ENCODE measurements at regions not wholly inside any gene's neighbourhood (a gene's known extent, or its start where the extent isn't known, plus 50 kb on each side); places are given as distances from the start of the nearest gene placed in this dataset.

DNA sequence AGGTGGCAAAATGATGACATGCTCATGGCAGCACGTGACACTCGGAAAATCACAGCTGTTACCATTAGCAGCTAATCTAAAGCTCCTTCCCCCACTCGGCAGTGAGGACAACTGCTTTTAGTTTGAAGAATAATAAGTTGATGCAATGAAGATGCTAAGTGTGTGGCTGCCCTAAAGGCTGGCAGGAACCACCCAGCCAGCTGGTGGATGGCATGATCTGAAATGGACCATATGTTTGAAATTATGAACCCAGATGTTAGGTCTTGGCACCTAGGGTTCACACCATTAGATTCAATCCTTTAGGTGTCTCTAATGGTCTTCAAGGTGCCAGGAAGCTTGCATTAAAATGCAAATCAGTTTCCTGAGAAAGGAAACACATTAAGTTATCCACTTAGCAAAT lies 230.1 kb downstream of the WDR11 start:
- no peak overlapping the region for H3K27ac Mint-ChIP-seq
- H3K9me3 Mint-ChIP-seq = no peaks in the 10 kb centered on the region
- no peak for DNase-seq
- H3K36me3 Mint-ChIP-seq = no peaks in the 10 kb centered on the region
- H3K4me3 Mint-ChIP-seq = no peak overlapping the region
- H3K4me1 Mint-ChIP-seq = no peaks in the 10 kb centered on the region
- CTCF ChIA-PET = no interaction called here
- H3K27me3 Mint-ChIP-seq = no peaks in the 10 kb centered on the region

DNA sequence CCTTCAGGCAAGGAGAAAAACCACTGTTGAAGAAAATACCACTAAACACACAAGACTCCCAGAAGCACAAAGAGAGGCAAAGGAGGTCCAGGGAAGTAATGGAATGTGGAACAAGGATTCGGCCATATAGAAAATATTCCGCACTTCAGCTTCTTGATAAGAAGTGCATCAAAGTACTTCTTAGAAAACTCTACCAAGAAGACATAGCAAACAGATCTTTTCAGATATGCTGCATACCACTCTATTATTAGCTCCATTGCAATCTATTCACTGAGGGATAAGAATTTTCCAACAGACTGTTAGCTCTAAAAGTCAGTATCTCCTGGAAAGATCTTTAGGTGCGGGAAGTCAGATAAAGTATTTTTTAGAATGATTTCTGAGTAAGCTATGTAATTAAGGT lies 231.8 kb downstream of the WDR11 start:
- Mint-ChIP-seq H3K36me3 (no peaks in the 10 kb centered on the region), H3K4me3 (no peak overlapping the region), H3K27me3 (no peaks in the 10 kb centered on the region), H3K4me1 (no peaks in the 10 kb centered on the region), H3K27ac (no peak overlapping the region), H3K9me3 (peaks cover 7% of the 10 kb centered on the region)
- DNase-seq = no peak
- CTCF ChIA-PET = no interaction called here

DNA sequence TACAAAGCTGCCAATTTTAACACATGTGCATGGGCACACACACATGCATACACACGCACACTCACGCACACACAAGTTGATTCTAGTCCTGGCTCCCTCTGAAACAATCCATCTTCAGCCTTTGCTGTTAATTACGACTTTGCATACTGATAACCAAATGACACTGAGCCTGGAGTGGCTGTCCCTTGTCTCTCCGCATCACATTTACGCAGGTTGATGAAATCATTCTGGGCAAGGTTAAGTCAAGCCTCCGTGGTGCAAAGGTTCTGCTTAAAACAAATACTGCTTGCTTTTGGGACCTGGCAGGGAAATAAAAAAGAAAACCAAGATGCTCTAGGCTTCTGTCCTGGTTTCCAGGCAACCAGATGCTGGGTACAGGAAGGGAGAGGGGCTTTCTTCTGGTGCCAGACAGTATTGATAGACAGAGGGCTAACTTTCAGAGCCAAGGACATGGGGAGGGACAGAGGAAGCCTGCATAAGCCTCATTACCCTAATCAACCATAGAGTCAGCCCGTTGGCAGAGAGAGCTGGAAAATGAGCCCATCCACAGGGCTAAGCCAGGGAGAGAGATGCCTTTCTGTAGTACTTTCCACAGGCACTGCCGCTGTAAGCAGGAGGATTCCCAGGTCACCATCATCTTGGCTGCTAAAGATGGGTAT lies 233.0 kb downstream of the WDR11 start:
- H3K27me3 Mint-ChIP-seq = no peaks in the 10 kb centered on the region
- no peak overlapping the region for H3K4me3 Mint-ChIP-seq
- no peaks in the 10 kb centered on the region for H3K4me1 Mint-ChIP-seq
- H3K36me3 Mint-ChIP-seq = no peaks in the 10 kb centered on the region
- H3K9me3 Mint-ChIP-seq = peaks cover 7% of the 10 kb centered on the region
- H3K27ac Mint-ChIP-seq = no peak overlapping the region
- no peak for DNase-seq
- CTCF ChIA-PET = no interaction called here

DNA sequence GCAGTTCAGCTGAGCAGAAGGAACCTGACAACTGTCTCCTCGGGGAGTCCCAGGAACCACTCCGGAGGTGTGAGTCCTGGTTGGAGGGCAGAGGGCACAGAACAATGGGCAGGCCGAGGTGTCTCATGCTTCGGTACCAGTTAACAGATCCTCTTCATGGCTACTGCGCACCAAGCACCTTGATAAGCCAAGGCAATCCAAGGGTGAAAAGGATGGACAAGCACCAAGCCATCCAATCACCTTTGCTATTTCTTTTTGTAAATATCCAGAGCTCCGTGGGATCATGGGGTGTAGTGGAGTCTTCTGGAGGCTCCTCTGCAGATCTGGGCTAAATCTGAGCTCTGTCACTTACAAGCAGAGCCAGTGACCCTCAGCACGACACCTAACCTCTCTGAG lies 233.5 kb downstream of the WDR11 start:
- Mint-ChIP-seq H3K27ac (no peak overlapping the region), H3K27me3 (no peaks in the 10 kb centered on the region), H3K9me3 (peaks cover 8% of the 10 kb centered on the region), H3K4me1 (no peaks in the 10 kb centered on the region), H3K4me3 (no peak overlapping the region), H3K36me3 (no peaks in the 10 kb centered on the region)
- no peak for DNase-seq
- CTCF ChIA-PET = no interaction called here

DNA sequence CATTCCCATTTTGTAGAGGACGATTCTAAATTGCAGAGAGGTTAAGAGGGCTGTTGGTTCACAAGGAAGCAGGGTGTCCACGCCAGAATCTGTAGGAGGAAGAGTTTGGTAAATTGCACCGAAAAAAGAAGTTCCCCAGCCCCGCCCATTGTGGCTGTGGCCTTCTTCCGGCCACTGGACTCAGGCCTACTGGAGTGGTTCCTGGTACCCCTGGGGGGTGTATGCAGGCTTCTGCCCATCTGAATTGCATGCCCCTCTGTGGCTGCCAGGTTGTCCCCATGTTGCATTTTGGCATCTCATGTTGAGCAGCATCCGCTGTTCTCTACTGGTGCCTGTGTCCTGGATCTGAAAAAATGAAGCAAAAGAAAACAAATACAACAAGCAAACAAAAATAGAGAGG lies 234.2 kb downstream of the WDR11 start:
- Mint-ChIP-seq H3K4me1 (no peaks in the 10 kb centered on the region), H3K27ac (no peak overlapping the region), H3K4me3 (no peak overlapping the region), H3K27me3 (no peaks in the 10 kb centered on the region), H3K9me3 (peaks cover 10% of the 10 kb centered on the region), H3K36me3 (no peaks in the 10 kb centered on the region)
- CTCF ChIA-PET = no interaction called here
- no peak for DNase-seq

DNA sequence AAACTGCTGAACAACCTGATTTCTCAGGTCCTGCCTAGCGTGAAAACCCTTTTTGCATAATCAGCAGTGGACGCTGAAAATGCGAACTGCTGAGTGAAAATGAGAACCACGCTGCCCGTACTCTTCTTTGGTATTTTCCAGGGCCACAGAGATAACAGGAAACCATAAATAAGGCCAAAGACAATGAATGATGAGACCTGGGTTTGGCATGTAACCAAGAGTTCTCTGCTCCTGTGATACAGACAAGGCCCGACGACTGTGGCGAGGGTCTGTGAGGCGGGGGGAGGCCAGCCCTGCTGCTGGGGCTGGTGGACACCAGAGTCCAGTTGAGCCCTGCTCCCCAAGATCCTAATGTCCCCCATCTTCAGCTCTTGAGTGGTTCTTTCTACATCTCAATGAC lies 236.0 kb downstream of the WDR11 start:
- no peak for DNase-seq
- no peak overlapping the region for H3K27ac Mint-ChIP-seq
- H3K4me3 Mint-ChIP-seq = no peak overlapping the region
- no peaks in the 10 kb centered on the region for H3K4me1 Mint-ChIP-seq
- H3K9me3 Mint-ChIP-seq = peaks cover 10% of the 10 kb centered on the region
- CTCF ChIA-PET = no interaction called here
- no peaks in the 10 kb centered on the region for H3K27me3 Mint-ChIP-seq
- H3K36me3 Mint-ChIP-seq = no peaks in the 10 kb centered on the region

DNA sequence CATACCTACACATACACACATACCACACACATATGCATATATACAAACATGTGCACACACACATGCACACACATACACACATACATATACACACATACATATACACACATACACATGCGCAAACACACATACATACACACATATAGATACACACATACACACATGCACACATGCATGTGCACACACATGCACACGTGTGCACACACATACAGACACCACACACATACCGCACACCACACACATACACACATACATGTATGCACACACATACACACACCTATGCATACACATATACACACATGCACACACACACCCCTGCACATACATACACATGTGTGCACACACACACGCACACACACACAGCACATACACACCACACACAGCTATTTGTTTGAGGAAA lies 236.5 kb downstream of the WDR11 start:
- no peak for DNase-seq
- H3K27me3 Mint-ChIP-seq = no peaks in the 10 kb centered on the region
- H3K36me3 Mint-ChIP-seq = no peaks in the 10 kb centered on the region
- no peaks in the 10 kb centered on the region for H3K4me1 Mint-ChIP-seq
- H3K9me3 Mint-ChIP-seq = peaks cover 10% of the 10 kb centered on the region
- no peak overlapping the region for H3K4me3 Mint-ChIP-seq
- no peak overlapping the region for H3K27ac Mint-ChIP-seq
- CTCF ChIA-PET = no interaction called here

DNA sequence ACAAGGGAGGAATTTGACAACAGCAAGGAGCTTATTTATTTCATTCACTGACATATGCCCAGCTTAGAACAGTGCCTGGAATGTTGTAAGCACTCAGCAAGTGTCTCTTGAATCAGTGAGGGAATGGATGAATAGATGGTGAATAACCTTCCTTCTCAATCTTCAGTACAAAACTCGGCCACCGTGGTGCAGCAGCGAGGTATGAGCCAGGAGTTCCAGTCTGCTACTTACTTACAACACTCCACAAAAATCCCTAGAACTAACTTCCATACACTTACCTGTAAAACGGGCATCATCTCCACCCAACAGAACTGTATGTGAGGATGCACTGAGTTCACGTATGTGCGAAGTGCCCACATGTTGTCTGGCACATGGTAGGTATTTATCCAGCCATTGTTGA lies 237.4 kb downstream of the WDR11 start:
- CTCF ChIA-PET = no interaction called here
- Mint-ChIP-seq H3K27ac (no peak overlapping the region), H3K9me3 (peaks cover 10% of the 10 kb centered on the region), H3K4me3 (no peak overlapping the region), H3K4me1 (no peaks in the 10 kb centered on the region), H3K36me3 (no peaks in the 10 kb centered on the region), H3K27me3 (no peaks in the 10 kb centered on the region)
- no peak for DNase-seq

DNA sequence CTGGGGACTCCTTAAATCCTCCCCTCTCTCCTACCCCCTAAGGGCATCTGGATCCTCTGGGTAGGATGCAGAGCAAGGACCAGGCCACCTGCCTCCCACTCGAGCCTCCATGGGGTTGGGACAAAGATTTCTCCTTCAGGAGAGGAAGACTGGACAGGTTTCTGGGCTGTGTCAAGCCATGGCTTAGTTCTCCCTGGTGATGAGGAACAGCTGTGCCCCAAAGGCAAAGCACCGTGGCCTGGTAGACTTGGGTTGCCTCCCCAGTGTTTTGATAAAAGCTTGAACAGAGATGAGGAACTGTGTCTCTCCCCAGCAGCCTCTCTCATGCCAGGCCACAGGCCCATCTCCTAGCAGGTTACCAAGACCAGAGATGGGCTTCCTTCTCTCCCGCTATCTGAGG lies 238.3 kb downstream of the WDR11 start:
- CTCF ChIA-PET = no interaction called here
- no peak for DNase-seq
- Mint-ChIP-seq H3K4me1 (no peaks in the 10 kb centered on the region), H3K9me3 (peaks cover 10% of the 10 kb centered on the region), H3K27ac (no peak overlapping the region), H3K36me3 (no peaks in the 10 kb centered on the region), H3K4me3 (no peak overlapping the region), H3K27me3 (no peaks in the 10 kb centered on the region)

DNA sequence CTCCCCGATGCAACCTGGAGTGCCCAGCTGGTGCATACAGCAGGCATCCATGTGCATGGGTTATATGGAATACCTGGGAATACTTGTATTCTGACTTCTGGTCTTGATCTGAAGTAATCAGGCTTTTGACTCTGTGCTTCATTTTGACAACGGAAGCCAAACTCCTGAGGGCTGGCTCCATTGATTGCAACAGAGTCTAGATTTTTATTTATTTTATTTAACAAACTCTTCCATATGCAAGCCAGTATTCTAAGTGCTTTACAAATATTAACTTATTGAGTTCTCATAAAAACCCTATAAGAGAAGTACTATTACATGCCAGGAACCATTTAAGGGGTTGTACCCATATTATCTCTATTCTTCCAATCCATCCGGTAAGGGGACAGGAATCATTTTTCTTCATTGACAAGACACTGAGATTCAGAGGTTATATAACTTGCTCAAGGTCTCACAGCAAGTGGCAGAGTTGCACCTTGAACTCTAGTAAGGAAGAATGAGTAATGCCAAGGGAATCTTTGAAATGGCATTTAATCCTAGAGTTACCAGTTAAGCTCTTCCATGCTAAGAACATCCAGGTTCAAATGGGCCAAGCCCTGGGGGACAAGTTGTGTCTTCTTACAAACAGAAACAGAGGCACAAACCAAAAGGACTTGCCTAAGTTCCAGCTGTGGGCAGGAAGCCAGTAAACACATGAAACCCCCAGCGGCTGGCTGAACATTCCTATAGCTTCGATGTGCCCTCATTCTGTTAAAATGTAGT lies 241.0 kb downstream of the WDR11 start:
- CTCF ChIA-PET = no interaction called here
- Mint-ChIP-seq H3K9me3 (peaks cover 8% of the 10 kb centered on the region), H3K36me3 (no peaks in the 10 kb centered on the region), H3K27ac (no peak overlapping the region), H3K4me3 (no peak overlapping the region), H3K4me1 (no peaks in the 10 kb centered on the region), H3K27me3 (no peaks in the 10 kb centered on the region)
- no peak for DNase-seq

DNA sequence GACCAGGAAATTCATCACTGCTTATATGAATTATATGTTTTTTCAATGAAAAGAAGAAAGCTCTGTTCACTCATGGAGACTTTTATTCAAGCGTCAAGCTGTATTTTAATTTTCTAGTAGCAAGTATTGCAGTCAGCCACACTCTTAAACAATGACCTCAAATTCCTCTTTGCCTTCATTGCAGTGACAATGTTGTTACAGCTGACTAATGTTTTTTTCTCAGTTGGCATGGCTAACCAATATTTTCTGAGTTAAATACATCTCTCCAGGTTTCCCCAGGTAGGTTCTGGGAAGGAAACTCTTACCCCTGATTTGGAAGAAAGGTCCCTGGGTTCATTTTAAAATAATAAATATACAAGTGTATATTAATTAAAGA lies 241.5 kb downstream of the WDR11 start:
- no peaks in the 10 kb centered on the region for H3K27me3 Mint-ChIP-seq
- DNase-seq = no peak
- no peak overlapping the region for H3K4me3 Mint-ChIP-seq
- H3K9me3 Mint-ChIP-seq = peaks cover 5% of the 10 kb centered on the region
- no peaks in the 10 kb centered on the region for H3K4me1 Mint-ChIP-seq
- H3K36me3 Mint-ChIP-seq = no peaks in the 10 kb centered on the region
- no peak overlapping the region for H3K27ac Mint-ChIP-seq
- CTCF ChIA-PET = no interaction called here

DNA sequence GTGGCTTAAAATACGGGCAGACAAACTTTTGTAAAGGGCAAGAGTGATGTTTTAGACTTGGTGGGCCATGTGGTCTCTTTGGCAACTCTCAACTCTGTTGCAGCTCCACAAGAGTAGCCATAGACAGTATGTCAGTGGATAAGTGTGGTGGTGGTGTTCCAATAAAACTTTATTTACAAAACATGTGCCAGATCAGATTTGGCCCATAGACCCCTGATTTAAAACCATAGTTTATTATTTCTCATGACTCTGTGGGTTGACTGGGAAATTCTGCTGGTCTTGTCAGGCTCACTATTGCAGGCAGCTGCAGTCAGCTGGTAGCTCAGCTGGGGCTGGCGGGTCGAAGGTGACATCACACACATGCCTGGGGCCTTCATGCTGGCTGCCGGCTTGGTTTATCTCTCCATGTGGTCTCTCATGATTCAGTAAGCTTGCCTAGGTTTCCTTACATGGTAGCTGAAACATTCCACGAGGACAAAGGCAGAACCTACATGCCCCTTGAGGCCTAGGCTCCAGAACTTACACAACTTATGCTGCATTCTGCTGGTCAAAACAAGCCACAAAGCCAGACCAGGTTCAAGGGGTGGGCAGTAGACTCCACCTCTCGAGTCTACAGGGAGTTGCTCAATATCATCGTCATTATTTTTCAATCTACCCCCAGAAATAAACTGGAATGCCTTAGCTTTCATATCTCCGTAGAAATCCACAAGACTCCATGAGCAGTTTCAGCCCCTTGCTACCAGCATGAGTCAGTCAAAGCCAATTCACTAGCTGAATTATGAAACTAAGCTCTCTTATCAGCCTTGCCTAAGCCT lies 245.7 kb downstream of the WDR11 start:
- H3K36me3 Mint-ChIP-seq = no peaks in the 10 kb centered on the region
- CTCF ChIA-PET = no interaction called here
- H3K27me3 Mint-ChIP-seq = no peaks in the 10 kb centered on the region
- DNase-seq = no peak
- no peaks in the 10 kb centered on the region for H3K9me3 Mint-ChIP-seq
- no peak overlapping the region for H3K27ac Mint-ChIP-seq
- no peak overlapping the region for H3K4me3 Mint-ChIP-seq
- H3K4me1 Mint-ChIP-seq = no peaks in the 10 kb centered on the region

DNA sequence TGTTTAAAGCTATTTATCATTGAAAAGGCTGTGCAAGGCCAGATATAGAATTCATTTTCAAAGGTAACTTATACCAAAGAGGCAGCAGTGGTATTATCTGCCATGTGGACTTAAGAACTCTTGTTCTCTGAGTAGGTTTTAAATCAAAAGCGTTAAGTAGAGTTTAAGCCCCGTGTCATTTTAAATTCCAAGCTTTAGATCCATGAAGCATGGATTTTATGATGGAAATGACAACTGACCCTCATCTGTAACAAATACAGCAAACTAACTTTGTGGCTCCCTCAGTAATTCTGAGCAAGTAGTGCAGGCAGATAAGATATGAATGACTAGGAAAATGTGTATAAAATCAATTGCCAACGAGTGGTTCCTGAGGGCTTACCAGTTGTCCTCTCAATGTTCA lies 247.0 kb downstream of the WDR11 start:
- H3K36me3 Mint-ChIP-seq = no peaks in the 10 kb centered on the region
- H3K4me1 Mint-ChIP-seq = no peaks in the 10 kb centered on the region
- CTCF ChIA-PET = no interaction called here
- no peaks in the 10 kb centered on the region for H3K9me3 Mint-ChIP-seq
- DNase-seq = no peak
- no peaks in the 10 kb centered on the region for H3K27me3 Mint-ChIP-seq
- H3K27ac Mint-ChIP-seq = no peak overlapping the region
- H3K4me3 Mint-ChIP-seq = no peak overlapping the region

DNA sequence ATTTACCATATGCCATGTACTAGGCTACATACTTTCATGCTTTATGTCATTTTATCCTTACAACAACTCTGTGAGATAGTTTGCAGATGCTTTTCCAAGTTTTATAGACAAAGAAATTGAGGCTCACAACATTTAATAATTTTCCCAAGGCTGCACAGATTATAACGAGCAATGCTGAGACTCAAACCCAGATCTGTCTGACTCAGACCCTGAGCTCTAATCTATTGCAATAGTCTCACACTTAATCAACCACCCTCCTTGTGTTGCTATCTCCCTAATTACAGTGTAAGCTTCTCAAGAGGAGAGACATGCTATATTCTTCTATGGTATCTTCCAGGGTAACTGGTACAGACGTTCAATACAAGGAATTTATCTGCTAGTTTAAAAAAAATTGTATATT lies 247.6 kb downstream of the WDR11 start:
- H3K27me3 Mint-ChIP-seq = no peaks in the 10 kb centered on the region
- CTCF ChIA-PET = no interaction called here
- no peaks in the 10 kb centered on the region for H3K9me3 Mint-ChIP-seq
- no peak for DNase-seq
- H3K4me3 Mint-ChIP-seq = no peak overlapping the region
- H3K36me3 Mint-ChIP-seq = no peaks in the 10 kb centered on the region
- H3K4me1 Mint-ChIP-seq = no peaks in the 10 kb centered on the region
- H3K27ac Mint-ChIP-seq = no peak overlapping the region

DNA sequence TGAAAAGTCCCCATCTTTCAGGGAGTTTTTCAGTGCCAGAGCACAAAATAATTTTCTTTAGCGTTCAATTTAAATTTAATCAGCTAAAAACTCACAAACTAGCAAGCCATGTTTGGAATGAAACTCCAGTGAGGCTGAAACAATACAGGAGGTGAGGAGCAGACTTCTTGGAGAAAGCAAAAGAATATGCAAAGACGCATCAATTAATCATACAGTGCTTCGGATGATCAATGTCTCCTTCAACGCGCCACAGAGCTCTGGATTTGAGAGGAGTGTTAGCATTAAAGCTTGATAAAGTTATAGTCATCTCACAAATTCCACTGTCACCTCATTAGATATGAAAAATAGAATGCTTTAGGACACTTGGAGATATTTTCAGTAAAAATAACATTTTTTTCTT lies 248.0 kb downstream of the WDR11 start:
- Mint-ChIP-seq H3K27ac (no peak overlapping the region), H3K4me3 (no peak overlapping the region), H3K4me1 (no peaks in the 10 kb centered on the region), H3K27me3 (no peaks in the 10 kb centered on the region), H3K36me3 (no peaks in the 10 kb centered on the region), H3K9me3 (no peaks in the 10 kb centered on the region)
- DNase-seq = no peak
- CTCF ChIA-PET = no interaction called here

Measured in activated naive CD4-positive, alpha-beta T cell treated with anti-CD3 and anti-CD28 coated beads, Interleukin-2, amount 10 ng/mL, durations not matched to agents 7 days and 5 days (primary cell).